IPS DF 19.7 (cell line): ENCODE measurements at regions not wholly inside any gene's neighbourhood (a gene's known extent, or its start where the extent isn't known, plus 50 kb on each side); places are given as distances from the start of the nearest gene placed in this dataset.

Source experiments
- DNase-seq: peaks from one replicate; pipeline ENCODE4 v3.0.0-alpha.2; 2013; ENCODE audit warnings: low read depth, low spot score

GRCh38 chr16:86865851-86866662 lies 287.7 kb downstream of the FOXL1 start:
- DNase-seq: no peak

- no peak for DNase-seq
Observed at GRCh38 chr16:86866986-86867722, 288.8 kb downstream of the FOXL1 start.

- DNase-seq: no peak
Observed at GRCh38 chr16:86868070-86868469, 289.7 kb downstream of the FOXL1 start.

GRCh38 chr16:86868786-86869185 lies 290.4 kb downstream of the FOXL1 start:
- DNase-seq: no peak

GRCh38 chr16:86869288-86870022 lies 291.1 kb downstream of the FOXL1 start:
- no peak for DNase-seq

GRCh38 chr16:86870380-86870779 lies 292.0 kb downstream of the FOXL1 start:
- DNase-seq: no peak

GRCh38 chr16:86872131-86872530 lies 293.8 kb downstream of the FOXL1 start:
- no peak for DNase-seq

- DNase-seq: no peak
Observed at GRCh38 chr16:86872833-86873232, 294.5 kb downstream of the FOXL1 start.

- no peak for DNase-seq
Observed at GRCh38 chr16:86874141-86874540, 295.8 kb downstream of the FOXL1 start.

- DNase-seq: no peak
Observed at GRCh38 chr16:86876499-86876898, 298.1 kb downstream of the FOXL1 start.

GRCh38 chr16:86877108-86877507 lies 298.8 kb downstream of the FOXL1 start:
- DNase-seq: no peak

- DNase-seq: no peak
Observed at GRCh38 chr16:86877835-86878234, 299.5 kb downstream of the FOXL1 start.

- no peak for DNase-seq
Observed at GRCh38 chr16:86878236-86879080, 300.1 kb downstream of the FOXL1 start.

GRCh38 chr16:86879268-86879667 lies 300.9 kb downstream of the FOXL1 start:
- DNase-seq: no peak

GRCh38 chr16:86880316-86881117 lies 302.2 kb downstream of the FOXL1 start:
- DNase-seq: no peak

- no peak for DNase-seq
Observed at GRCh38 chr16:86881118-86881510, 302.8 kb downstream of the FOXL1 start.

GRCh38 chr16:86881861-86882273 lies 303.5 kb downstream of the FOXL1 start:
- DNase-seq: no peak

- DNase-seq: no peak
Observed at GRCh38 chr16:86882586-86883280, 304.4 kb downstream of the FOXL1 start.

GRCh38 chr16:86883583-86884389 lies 305.4 kb downstream of the FOXL1 start:
- DNase-seq: no peak
